Activated CD8-positive, alpha-beta memory T cell treated with anti-CD3 and anti-CD28 coated beads, Interleukin-2, amount 50 U/mL, for 24 hours (primary cell): ENCODE measurements at regions not wholly inside any gene's neighbourhood (a gene's known extent, or its start where the extent isn't known, plus 50 kb on each side); places are given as distances from the start of the nearest gene placed in this dataset.

Source experiments
- DNase-seq: peaks from one replicate; pipeline ENCODE4 v3.0.0-alpha.2; 2020; ENCODE audit errors: extremely low read depth

DNA sequence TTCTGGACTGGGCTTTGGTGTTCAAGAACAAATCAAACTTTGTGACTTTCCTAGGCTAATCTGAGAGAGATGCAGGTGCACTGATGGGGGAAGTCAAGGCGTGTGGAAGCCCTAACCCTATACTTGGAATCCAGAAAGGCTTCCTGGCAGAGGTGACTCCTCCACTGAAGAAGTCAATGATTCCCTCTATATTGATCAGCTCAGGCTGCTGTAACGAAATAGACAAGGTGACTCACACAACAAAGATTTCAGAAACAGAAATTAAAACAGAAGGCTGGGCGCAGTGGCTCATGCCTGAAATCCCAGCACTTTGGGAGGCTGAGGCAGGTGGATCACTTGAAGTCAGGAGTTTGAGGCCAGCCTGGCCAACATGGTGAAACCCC, 69.6 kb upstream of the GGTA1 start:
- DNase-seq, result no peak

DNA sequence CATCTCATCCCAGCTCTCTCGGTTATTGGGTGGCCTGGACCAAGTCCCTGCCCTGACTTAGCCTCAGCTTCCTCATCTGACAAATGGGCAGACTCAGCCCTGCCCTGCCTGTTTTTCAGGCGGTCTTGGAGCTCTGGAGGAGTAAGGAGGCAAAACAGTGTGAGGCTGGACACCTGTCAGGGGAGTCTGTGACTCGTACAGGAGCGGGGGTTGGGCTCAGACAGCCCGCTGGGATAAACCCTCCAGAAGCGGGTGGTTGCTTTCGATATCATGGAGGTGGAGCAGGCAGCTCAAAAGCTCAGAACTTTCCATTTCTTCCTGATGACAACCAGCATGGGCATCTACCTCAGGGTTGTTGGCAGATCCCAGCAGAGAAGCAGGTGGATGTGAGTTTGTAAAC, 72.9 kb upstream of the GGTA1 start:
- no peak for DNase-seq

DNA sequence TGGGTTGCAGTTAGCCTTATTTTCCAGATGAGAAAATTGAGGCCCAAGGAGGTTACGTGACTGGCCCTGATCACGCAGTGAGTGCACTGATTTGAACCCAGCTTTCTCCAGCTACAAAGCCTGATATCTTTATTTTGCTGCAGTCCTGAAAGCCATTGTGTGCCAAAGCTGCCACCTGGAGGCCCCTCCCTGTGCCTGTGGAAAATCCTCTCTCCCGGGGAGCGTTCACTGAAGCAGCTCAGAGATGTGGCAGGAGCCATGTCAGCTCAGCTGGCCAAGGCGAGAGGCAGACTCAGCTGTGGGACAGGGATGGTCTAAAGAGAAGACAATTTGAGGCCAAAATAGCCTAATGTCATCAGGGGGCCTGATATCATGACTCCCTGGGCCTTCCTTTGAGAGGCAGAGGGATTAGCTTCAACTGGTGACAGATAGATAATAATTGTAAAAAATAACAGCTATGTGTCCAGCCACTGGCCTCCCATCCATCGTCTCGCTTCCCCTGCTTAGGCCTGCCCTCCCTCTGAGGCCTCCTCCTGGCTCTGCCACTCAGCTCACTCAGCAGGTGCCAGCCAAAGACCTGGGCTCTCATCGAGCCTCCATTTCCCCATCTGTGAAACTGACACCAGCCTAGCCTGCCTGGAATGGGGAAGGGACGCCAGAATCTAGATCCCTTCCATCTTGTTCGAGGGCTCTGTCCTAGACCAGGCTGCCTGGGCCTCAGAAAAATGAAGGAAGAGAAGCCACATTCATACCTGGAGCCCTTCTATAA, 74.3 kb upstream of the GGTA1 start:
- no peak for DNase-seq

DNA sequence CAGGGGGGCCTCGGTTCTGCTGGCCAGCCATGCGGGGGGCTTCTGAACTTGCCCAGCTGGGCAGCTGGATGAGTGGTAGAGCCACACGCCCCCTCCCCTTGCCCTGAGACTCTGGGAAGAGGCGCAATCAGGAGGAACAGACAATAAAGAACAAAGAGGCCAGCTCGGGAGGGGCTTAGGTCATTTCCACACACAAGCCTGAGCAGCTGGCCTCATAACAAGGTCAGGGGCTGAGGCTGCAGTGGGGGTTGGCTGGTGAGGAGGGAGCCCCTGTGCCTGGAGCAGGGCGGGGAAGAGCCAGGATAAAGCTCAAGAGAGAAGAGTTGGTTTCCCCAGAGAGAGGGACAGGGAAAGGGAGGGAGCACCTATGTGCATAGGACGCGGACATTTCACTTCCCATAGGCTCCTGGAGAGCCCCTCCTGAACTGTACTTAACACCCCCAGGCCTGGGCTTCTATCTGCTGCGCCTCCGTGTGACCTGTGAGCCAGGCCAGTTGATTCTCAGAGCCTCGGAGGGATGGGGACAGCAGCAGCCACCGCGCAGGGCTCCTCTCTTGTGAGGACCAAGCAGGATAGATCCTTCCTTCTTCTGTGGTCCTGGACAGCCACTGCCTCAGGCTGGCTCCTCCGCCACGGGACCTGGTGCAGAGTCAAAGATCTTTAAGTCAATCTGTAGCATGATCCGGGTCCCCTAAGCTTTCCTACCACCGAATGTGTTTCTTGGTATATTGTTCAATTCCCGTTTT, 75.3 kb upstream of the GGTA1 start:
- DNase-seq, result no peak

GRCh38 chr9:121576281-121577075, 75.0 kb upstream of the DAB2IP start:
- no peak for DNase-seq

DNA sequence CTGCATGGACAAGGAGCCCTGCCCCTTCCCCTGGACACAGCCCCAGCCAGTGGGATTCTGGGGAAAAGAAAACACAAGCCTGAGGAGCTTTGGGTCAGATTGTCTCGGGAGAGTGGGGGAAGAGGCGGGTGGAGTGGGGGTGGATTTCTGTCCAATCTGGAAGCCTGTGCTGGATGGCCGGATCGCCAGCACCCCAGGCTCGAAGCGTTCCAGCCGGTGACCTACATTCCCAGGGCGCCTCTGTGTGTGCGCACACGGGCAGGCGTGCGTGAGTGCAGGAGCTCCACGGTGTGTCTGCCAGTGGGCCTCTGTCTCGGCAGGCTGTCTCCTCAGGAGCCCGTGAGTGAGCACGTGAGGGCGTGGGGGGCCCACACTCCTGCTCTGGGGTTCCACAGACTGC, 74.3 kb upstream of the DAB2IP start:
- no peak for DNase-seq

DNA sequence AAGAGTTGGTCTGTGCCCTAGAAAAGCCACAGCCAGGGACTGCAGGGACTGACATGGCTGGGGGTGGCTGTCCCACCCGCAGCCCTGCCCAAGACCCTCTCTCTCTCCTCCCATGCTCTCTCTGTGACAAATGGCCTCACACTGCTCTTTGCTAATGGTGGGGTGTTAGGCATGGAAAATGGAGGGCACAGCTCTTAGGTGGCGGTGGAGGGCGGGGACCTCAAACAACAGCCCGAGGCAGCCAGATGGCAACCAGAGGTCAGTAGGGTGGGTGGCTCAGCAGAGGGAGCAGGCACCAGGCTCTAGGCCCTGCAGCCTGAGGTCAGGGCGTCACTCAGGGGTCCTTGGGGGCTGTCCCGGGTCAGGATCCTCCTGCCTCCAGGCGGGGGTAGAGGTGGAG, 73.9 kb upstream of the DAB2IP start:
- DNase-seq, result no peak

DNA sequence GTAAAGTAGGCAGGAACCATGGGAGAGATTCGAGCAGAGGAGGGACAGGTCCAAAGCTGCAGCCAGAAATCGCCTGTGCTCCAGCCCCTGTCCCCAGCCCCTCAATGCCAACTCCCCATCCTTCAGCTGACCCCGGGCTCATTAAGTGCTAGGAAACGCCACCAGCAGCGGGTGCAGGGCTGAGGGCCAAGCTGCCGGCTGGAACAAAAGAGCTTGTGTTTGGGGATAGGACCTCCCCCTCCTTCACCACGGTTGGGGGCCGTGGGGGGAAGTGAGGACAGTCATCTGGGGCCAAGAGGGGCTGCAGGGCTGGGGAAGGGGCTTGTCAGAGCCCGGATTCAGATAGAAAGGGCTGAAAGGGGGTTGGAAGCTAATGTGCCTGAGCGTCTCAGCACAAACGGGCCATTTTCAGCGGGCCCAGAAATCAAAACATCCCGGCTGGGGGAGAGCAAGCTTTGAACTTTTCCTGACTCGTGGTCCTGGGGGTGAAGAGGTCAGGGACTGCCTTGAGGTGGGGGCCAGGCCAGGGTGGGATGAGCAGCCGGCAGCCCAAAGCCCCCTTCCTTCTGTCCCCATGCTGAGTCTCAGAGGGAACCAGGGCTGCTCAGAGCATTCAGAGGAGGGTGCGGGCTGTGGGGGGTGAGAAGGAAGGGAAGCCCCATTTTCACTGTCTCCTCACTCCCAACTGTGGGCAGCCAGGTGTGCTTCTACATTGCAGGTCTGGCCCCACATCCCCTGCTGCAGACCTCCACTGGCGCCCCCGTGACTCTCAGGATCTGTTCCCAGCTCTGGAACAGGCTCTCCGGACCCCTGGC, 69.4 kb upstream of the DAB2IP start:
- no peak for DNase-seq

- no peak for DNase-seq
These were observed 68.8 kb upstream of the DAB2IP start for GRCh38 chr9:121582641-121583040.

DNA sequence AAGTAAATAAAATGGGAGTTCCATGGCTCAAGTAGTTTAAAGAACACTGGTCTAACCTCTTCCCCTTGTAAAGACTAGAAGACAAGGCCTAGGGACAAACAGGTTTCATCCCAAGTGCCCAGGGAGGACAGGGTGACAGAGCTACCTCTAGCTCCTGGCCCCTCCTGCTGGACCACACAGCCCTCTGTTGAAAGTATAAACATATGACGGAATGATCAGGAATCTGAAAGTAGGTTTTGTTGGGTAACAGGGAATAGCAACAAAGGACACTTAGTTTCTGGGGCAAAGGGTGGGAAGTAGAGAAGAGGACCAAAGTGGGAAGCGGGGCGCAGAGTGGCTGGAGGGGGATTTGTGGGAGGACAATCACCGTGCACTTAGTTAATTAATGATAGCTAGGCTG, 67.0 kb upstream of the DAB2IP start:
- no peak for DNase-seq

GRCh38 chr9:121587863-121588262, 63.6 kb upstream of the DAB2IP start:
- no peak for DNase-seq

- DNase-seq, result no peak
These were observed 61.4 kb upstream of the DAB2IP start for GRCh38 chr9:121589986-121590385.

DNA sequence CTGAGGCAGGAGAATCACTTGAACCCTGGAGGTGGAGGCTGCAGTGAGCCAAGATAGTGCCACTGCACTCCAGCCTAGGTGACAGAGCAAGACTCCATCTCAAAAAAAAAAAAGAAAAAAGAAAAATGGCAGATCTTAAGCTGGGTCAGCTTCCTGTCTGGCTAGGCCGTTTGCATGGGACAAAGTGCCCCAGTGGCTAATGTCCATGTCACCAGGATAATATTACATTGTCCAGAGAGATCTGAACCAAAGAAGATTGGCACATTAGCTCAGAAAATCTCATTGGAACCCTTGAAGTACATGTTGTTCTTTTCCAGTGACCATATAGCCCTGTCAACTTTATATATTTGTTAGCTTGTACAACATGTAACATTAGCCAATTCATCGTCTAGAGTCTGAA, 59.2 kb upstream of the DAB2IP start:
- DNase-seq, result no peak

- DNase-seq, result no peak
These were observed 58.4 kb upstream of the DAB2IP start for GRCh38 chr9:121593066-121593465.

- no peak for DNase-seq
These were observed 54.9 kb upstream of the DAB2IP start for GRCh38 chr9:121596515-121596914.

GRCh38 chr9:121597698-121598166, 53.7 kb upstream of the DAB2IP start:
- no peak for DNase-seq

GRCh38 chr9:121598167-121598964, 53.1 kb upstream of the DAB2IP start:
- no peak for DNase-seq

DNA sequence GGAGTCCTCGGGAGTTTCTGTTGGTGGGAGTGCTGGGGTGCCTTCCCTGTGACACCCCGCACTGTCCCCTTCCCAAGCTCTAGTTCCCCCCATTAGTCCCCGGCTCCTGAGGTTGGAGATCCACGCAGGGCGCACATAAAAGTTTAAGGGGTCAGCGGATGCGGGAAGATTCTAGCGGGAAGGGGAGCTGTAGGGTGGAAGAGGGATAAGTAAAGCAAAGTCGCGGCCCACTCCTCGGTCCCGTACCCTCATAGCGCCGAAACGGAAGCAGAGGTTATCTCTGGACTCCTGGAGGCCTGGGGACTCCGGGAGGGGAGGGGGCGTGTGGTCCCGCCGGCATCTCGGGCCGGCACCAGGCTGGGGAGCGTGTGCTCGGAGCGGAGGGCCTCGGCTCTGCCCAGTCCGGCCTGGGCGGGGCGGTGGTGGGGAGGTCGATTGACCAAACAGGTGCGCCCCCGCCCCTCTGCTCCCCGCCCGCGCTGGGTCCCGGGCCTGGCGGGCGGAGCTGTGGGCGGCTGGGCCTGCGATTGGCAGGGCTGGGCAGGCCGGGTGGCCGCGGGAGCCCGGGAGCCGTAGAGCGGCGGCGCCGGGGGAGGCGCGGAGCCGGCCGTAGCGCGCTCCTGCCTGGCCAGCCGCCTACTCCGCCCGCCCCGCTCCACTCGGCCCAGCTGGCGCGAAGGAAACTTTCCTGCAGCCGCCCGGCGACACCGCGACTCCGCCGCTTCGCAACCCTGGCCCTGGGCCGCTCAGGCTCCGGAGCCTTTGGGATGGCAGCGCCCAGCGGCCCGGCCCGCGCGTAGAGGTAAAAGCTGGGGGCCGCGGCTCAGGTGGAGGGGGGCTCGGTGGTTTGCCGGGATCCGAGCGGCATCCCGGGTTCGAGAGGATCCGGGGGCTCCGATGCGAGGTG, 52.2 kb upstream of the DAB2IP start:
- DNase-seq, result no peak

DNA sequence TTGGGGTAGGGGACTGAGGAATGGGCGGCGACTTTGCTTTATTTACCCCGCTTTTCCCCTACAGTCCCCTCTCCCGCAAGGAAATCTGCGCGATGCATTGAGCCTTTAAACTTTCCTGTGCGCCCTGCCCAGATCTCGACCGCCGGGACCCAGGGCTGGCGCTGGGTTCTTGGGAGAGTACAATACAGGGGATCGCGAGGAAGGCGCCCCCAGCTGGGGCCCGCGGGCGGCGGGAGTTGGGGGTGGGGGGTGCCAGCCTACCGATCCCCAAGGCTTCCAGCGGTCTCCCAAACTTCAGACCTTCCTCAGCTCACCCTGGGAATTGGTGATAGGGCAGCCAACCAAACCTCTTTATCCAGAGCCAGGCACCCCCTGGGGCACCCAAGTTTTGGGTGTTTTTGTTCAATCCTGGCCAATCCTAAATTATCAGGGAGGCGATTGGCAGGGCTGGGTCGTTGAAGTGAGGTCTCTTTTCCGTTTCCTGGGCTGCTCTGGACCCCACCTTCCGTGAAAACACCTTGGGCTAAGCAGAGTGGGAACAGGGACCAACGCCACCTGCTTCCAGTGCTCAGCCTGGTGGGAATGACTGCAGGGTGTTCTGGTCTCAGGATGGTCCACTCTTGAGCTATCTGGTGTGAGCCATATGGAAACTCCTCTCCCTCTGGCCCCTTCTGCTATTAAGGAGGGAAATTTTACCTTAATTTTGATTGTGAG, 51.4 kb upstream of the DAB2IP start:
- no peak for DNase-seq
